HCT116 (cell line): ENCODE measurements at regions not wholly inside any gene's neighbourhood (a gene's known extent, or its start where the extent isn't known, plus 50 kb on each side); places are given as distances from the start of the nearest gene placed in this dataset.

ENCODE experiments used
- ATAC-seq: fragments of 200-7000 bp; cut with Tn5 transposase; 2 replicates; pipeline ENCODE4 v1.9.1; 2020; ENCODE audit warnings: mild to moderate bottlenecking, moderate library complexity
- BruUV-seq: library from RNA; stranded (reverse); fragments of 400-500 nt; replicated peaks from 2 replicates; lab custom pipeline; 2021; lab: Mats Ljungman, UMichigan
- CTCF ChIA-PET: fragments of 300-600 bp; sonication (Branson Sonifier 250); formaldehyde crosslinking; loops from one replicate; lab custom pipeline; 2021; ENCODE audit warnings: antibody characterized with exemption; lab: Charles Lee
- POLR2A ChIA-PET: fragments of 300-600, 350-600 bp; sonication (Branson Sonifier 250); formaldehyde crosslinking; loops from one replicate; lab custom pipeline; 2021; ENCODE audit warnings: antibody characterized with exemption; lab: Charles Lee
- RAD21 ChIA-PET, 2 experiments: fragments of 300-600 bp; sonication (Branson Sonifier 250); formaldehyde crosslinking; loops; one replicate each; lab custom pipeline; 2023; ENCODE audit warnings: low total read pairs in 2 of 2; ENCODE audit not compliant: uncharacterized antibody in 2 of 2, unreplicated experiment in 2 of 2, low non-redundant PET in 1 of 2; lab: Charles Lee
- DNase-seq: peaks from one replicate; pipeline ENCODE4 v3.0.0-alpha.2; 2010; ENCODE audit warnings: low read depth, low spot score
- H2AFZ ChIP-seq: fragments of 200-600 bp; shearing (Covaris generic), sonication (generic); 2 replicates; pipeline ENCODE4 v1.6.1; 2017; ENCODE audit warnings: low read depth, mixed run types, mixed read lengths, antibody characterized with exemption, low read length; ENCODE audit not compliant: poor library complexity, severe bottlenecking
- H3K27ac ChIP-seq: 2 replicates; pipeline ENCODE4 v1.5.1; 2012; ENCODE audit warnings: low read depth, low read length
- H3K27me3 ChIP-seq: fragments of 200-600 bp; sonication (generic); 2 replicates; pipeline ENCODE4 v1.6.1; 2016; ENCODE audit warnings: mixed run types, low read length, mixed read lengths; ENCODE audit not compliant: insufficient read depth
- H3K36me3 ChIP-seq, 2 experiments: fragments of 200-500 bp in 1 of 2; fragments of 200-600 bp in 1 of 2; sonication (Bioruptor generic) in 1 of 2; sonication (generic) in 1 of 2; 2 replicates each; pipeline versions ENCODE4 v1.5.1 to v1.6.1; 2014 to 2016; ENCODE audit warnings: low read length in 2 of 2, inconsistent platforms in 1 of 2, mixed read lengths in 1 of 2, mixed run types in 1 of 2; ENCODE audit not compliant: insufficient read depth in 2 of 2, control insufficient read depth in 1 of 2
- H3K4me1 ChIP-seq, 2 experiments: fragments of 200-600 bp in 1 of 2; sonication (generic) in 1 of 2; 2 replicates each; pipeline versions ENCODE4 v1.5.1 to v1.6.1; 2012 to 2017; ENCODE audit warnings: low read length in 2 of 2, inconsistent platforms in 1 of 2, mild to moderate bottlenecking in 1 of 2, mixed read lengths in 1 of 2, mixed run types in 1 of 2, moderate library complexity in 1 of 2; ENCODE audit not compliant: insufficient read depth in 2 of 2, control insufficient read depth in 1 of 2
- H3K4me2 ChIP-seq: fragments of 200-600 bp; sonication (generic); 2 replicates; pipeline ENCODE4 v1.6.1; 2017; ENCODE audit warnings: mixed run types, low read length, mixed read lengths
- H3K4me3 ChIP-seq, 2 experiments: fragments of 200-600 bp in 1 of 2; sonication (generic) in 1 of 2; replicated peaks in 1 of 2; 2 replicates each; pipeline ENCODE4 v1.5.1; 2011 to 2016; ENCODE audit warnings: low read length in 2 of 2, control low read depth in 1 of 2, low read depth in 1 of 2, mild to moderate bottlenecking in 1 of 2, mixed read lengths in 1 of 2, mixed run types in 1 of 2
- H3K79me2 ChIP-seq: fragments of 200-600 bp; sonication (generic); 2 replicates; pipeline ENCODE4 v1.6.1; 2017; ENCODE audit warnings: mild to moderate bottlenecking, mixed run types, low read length, moderate library complexity, mixed read lengths; ENCODE audit not compliant: insufficient read depth
- H3K9ac ChIP-seq: fragments of 200-600 bp; sonication (generic); 2 replicates; pipeline ENCODE4 v1.6.1; 2016; ENCODE audit warnings: low read length, mixed read lengths
- H3K9me2 ChIP-seq: fragments of 200-600 bp; sonication (generic), shearing (Covaris generic); 2 replicates; pipeline ENCODE4 v1.6.1; 2017; ENCODE audit warnings: mixed run types, mild to moderate bottlenecking, moderate library complexity; ENCODE audit not compliant: insufficient read depth
- H3K9me3 ChIP-seq, 2 experiments: fragments of 200-500 bp in 1 of 2; fragments of 200-600 bp in 1 of 2; sonication (Bioruptor generic) in 1 of 2; sonication (generic) in 1 of 2; 2 replicates each; pipeline ENCODE4 v1.6.1; 2014 to 2017; ENCODE audit warnings: low read length in 2 of 2, mixed read lengths in 2 of 2, inconsistent platforms in 1 of 2, low read depth in 1 of 2, mild to moderate bottlenecking in 1 of 2, mixed run types in 1 of 2, moderate library complexity in 1 of 2; ENCODE audit not compliant: control insufficient read depth in 1 of 2, insufficient read depth in 1 of 2
- H4K20me1 ChIP-seq: fragments of 200-600 bp; sonication (generic), shearing (Covaris generic); 2 replicates; pipeline ENCODE4 v1.6.1; 2017; ENCODE audit warnings: mixed run types, mild to moderate bottlenecking, moderate library complexity; ENCODE audit not compliant: insufficient read depth
- ATF3 ChIP-seq: IDR thresholded peaks from 2 replicates; pipeline ENCODE4 v1.6.1; 2012
- CBX3 ChIP-seq: IDR thresholded peaks from 2 replicates; pipeline ENCODE4 v1.6.1; 2012; ENCODE audit warnings: low read depth
- CEBPB ChIP-seq: IDR thresholded peaks from 2 replicates; pipeline ENCODE4 v1.6.1; 2012; ENCODE audit warnings: low read depth
- EGR1 ChIP-seq: IDR thresholded peaks from 2 replicates; pipeline ENCODE4 v1.6.1; 2012; ENCODE audit warnings: low read depth
- ELF1 ChIP-seq: IDR thresholded peaks from 2 replicates; pipeline ENCODE4 v1.6.1; 2012; ENCODE audit warnings: low read depth, borderline replicate concordance
- EZH2 ChIP-seq: fragments of 200-600 bp; sonication (generic); IDR thresholded peaks from 2 replicates; pipeline ENCODE4 v1.6.1; 2017; ENCODE audit warnings: antibody characterized with exemption, mixed run types
- FOSL1 ChIP-seq: IDR thresholded peaks from 2 replicates; pipeline ENCODE4 v1.6.1; 2012; ENCODE audit warnings: low read depth
- JUND ChIP-seq: IDR thresholded peaks from 2 replicates; pipeline ENCODE4 v1.6.1; 2012
- POLR2A ChIP-seq: IDR thresholded peaks from 2 replicates; pipeline ENCODE4 v1.7.0; 2011; ENCODE audit warnings: borderline replicate concordance; ENCODE audit not compliant: insufficient read depth, insufficient read length; ENCODE audit errors: extremely low read depth
- RAD21 ChIP-seq: IDR thresholded peaks from 2 replicates; pipeline ENCODE4 v1.6.1; 2012; ENCODE audit warnings: low read depth, mild to moderate bottlenecking
- REST ChIP-seq: IDR thresholded peaks from 2 replicates; pipeline ENCODE4 v1.6.1; 2012; ENCODE audit warnings: low read depth
- SIN3A ChIP-seq: IDR thresholded peaks from 2 replicates; pipeline ENCODE4 v1.6.1; 2012; ENCODE audit warnings: low read depth
- SP1 ChIP-seq: IDR thresholded peaks from 2 replicates; pipeline ENCODE4 v1.6.1; 2012; ENCODE audit warnings: low read depth
- SRF ChIP-seq: IDR thresholded peaks from 2 replicates; pipeline ENCODE4 v1.6.1; 2012; ENCODE audit warnings: low read depth
- TCF7L2 ChIP-seq: IDR thresholded peaks from 2 replicates; pipeline ENCODE4 v1.7.0; 2011; ENCODE audit warnings: borderline replicate concordance, inconsistent platforms; ENCODE audit not compliant: insufficient read depth, insufficient read length; ENCODE audit errors: extremely low read depth
- YY1 ChIP-seq: IDR thresholded peaks from 2 replicates; pipeline ENCODE4 v1.6.1; 2011; ENCODE audit warnings: low read length, low read depth, moderate library complexity, mild to moderate bottlenecking; ENCODE audit not compliant: insufficient replicate concordance; ENCODE audit errors: extremely low read depth
- ZNF274 ChIP-seq: fragments of 200-500 bp; sonication (Bioruptor generic); IDR thresholded peaks from 2 replicates; pipeline ENCODE4 v1.6.1; 2014; ENCODE audit warnings: mild to moderate bottlenecking, low read depth, low read length, inconsistent platforms
- intact Hi-C: fragments of 100-400 bp; cut with micrococcal nuclease; formaldehyde crosslinking; loops from 2 replicates; pipeline ENCODE4 v1.10.0; 2022

- Histone ChIP-seq H3K4me1 (no peaks in the 10 kb centered on the region), H3K9me3 (peaks cover 0 to 24% of the 10 kb centered on the region in 2 experiments; a peak in 3 of 4 replicates), H3K27ac (no peak overlapping the region), H3K4me3 (no peak overlapping the region), H3K9ac (no peak overlapping the region), H2AFZ (no peak overlapping the region), H3K36me3 (no peaks in the 10 kb centered on the region), H4K20me1 (no peaks in the 10 kb centered on the region), H3K9me2 (no peaks in the 10 kb centered on the region), H3K27me3 (no peaks in the 10 kb centered on the region), H3K79me2 (no peaks in the 10 kb centered on the region), H3K4me2 (no peak overlapping the region)
- CTCF ChIA-PET: no interaction called here
- DNase-seq (no peak), ATAC-seq (no peak)
- TF ChIP-seq SIN3A (no peak), SRF (no peak), CEBPB (no peak), SP1 (no peak), ZNF274 (no peak), POLR2A (no peak), EGR1 (no peak), JUND (no peak), TCF7L2 (no peak), RAD21 (no peak), REST (no peak), CBX3 (no peak), ELF1 (no peak), EZH2 (no peak), ATF3 (no peak), YY1 (no peak), FOSL1 (no peak)
- POLR2A ChIA-PET: no interaction called here
- RAD21 ChIA-PET: no interaction called here
- intact Hi-C loops: no loop called here
- no TSS peak for BruUV-seq
Observed at GRCh38 chr13:59166174-59166573, 997.6 kb downstream of the DIAPH3 start.
